ENCODE measurements at regions not wholly inside any gene's neighbourhood (a gene's known extent, or its start where the extent isn't known, plus 50 kb on each side); places are given as distances from the start of the nearest gene placed in this dataset.

DNA sequence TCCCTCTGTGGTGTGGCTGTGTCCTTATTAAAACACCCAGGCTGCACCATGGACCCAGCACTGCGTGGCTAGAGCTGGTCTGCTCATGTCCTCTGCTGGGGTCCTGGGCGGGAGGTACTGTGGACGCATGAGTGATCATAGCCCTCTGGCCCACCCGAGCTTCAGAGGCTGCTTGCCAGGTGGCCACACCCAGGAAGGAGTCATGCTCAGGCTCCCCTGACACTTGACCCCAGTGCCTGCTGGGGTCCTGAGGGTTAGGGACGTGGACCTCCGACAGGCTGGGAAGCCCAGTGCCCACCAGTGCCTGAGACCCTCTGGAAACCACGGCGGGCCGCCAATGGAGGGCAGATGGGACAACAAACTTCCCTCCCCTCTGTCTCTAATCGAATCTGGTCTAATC is 66.3 kb upstream of the HS6ST1 start:
- TF ChIP-seq, protein P1, sequence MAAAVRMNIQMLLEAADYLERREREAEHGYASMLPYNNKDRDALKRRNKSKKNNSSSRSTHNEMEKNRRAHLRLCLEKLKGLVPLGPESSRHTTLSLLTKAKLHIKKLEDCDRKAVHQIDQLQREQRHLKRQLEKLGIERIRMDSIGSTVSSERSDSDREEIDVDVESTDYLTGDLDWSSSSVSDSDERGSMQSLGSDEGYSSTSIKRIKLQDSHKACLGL (CRISPR knock-in tag; IDR thresholded peaks at IDR 0.05): no peak
- TF ChIP-seq ZNF616 (CRISPR knock-in tag; IDR thresholded peaks at IDR 0.05; ENCODE audit: low read depth) (no peak), MAZ (IDR thresholded peaks at IDR 0.05; ENCODE audit: borderline replicate concordance, low read depth, low read length) (no peak), MAZ (CRISPR knock-in tag; IDR thresholded peaks at IDR 0.05; ENCODE audit: low read depth) (no peak), ZNF34 (CRISPR knock-in tag; IDR thresholded peaks at IDR 0.05; ENCODE audit: borderline replicate concordance) (no peak), BRD4 (CRISPR knock-in tag; IDR thresholded peaks at IDR 0.05) (no peak), SRSF4 (IDR thresholded peaks at IDR 0.05; ENCODE audit: low read depth, low read length, poor library complexity, severe bottlenecking) (no peak), TBL1XR1 (IDR thresholded peaks at IDR 0.05; ENCODE audit: borderline replicate concordance, low read length, partially characterized antibody) (no peak), SSRP1 (CRISPR knock-in tag; IDR thresholded peaks at IDR 0.05) (no peak), NFYB (CRISPR knock-in tag; IDR thresholded peaks at IDR 0.05) (no peak)
- TF ChIP-seq, protein P2, sequence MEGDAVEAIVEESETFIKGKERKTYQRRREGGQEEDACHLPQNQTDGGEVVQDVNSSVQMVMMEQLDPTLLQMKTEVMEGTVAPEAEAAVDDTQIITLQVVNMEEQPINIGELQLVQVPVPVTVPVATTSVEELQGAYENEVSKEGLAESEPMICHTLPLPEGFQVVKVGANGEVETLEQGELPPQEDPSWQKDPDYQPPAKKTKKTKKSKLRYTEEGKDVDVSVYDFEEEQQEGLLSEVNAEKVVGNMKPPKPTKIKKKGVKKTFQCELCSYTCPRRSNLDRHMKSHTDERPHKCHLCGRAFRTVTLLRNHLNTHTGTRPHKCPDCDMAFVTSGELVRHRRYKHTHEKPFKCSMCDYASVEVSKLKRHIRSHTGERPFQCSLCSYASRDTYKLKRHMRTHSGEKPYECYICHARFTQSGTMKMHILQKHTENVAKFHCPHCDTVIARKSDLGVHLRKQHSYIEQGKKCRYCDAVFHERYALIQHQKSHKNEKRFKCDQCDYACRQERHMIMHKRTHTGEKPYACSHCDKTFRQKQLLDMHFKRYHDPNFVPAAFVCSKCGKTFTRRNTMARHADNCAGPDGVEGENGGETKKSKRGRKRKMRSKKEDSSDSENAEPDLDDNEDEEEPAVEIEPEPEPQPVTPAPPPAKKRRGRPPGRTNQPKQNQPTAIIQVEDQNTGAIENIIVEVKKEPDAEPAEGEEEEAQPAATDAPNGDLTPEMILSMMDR (CRISPR knock-in tag; IDR thresholded peaks at IDR 0.05): no peak
- TF ChIP-seq, protein P3, sequence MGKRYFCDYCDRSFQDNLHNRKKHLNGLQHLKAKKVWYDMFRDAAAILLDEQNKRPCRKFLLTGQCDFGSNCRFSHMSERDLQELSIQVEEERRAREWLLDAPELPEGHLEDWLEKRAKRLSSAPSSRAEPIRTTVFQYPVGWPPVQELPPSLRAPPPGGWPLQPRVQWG (CRISPR knock-in tag; IDR thresholded peaks at IDR 0.05; ENCODE audit: borderline replicate concordance, low read depth): no peak
